GM19467 (cell line): ENCODE measurements at regions not wholly inside any gene's neighbourhood (a gene's known extent, or its start where the extent isn't known, plus 50 kb on each side); places are given as distances from the start of the nearest gene placed in this dataset.

Experiments
- ATAC-seq: cut with Tn5 transposase; IDR thresholded peaks from one replicate; pipeline ENCODE4 v1.9.1; 2021; ENCODE audit warnings: mild to moderate bottlenecking, moderate library complexity; ENCODE audit not compliant: unreplicated experiment

GRCh38 chr22:34129691-34130486 is 209.6 kb upstream of the LARGE1 start:
- no peak for ATAC-seq

DNA sequence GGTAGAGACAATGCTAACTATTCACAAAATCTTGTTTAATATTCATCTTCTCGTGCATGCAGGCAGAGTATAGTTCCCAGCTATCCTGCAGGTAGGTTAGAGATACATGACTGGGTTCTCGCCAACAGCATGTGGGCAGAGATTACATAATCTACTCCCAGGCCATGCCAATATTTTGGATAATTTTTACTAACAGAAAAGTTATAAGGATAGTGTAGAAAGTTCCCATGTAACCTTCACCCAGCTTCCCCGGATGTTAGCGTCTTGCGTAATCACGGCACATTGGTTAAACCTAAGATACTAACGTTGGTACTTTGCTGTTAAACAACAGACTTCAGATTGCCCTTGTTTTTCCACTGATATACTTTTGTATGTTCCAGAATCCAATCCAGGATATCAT is 215.5 kb upstream of the LARGE1 start:
- ATAC-seq: no peak

DNA sequence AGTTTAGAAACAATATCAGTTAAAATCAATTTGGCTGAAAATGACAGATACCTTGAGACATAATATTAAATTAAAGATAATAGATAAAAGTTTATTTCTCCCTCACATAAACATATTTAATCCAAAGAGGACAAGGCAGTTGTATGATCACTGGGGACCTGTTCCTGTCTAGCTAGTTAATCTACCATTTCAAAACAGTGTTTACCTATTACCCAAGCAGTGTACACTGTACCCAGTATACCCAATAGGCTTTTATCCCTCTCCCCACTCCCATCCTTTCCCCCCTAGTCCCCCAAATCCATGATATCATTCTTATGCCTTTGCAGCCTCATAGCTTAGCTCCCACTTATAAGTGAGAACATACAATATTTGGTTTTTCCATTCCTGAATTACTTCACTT is 229.7 kb upstream of the LARGE1 start:
- ATAC-seq: no peak

DNA sequence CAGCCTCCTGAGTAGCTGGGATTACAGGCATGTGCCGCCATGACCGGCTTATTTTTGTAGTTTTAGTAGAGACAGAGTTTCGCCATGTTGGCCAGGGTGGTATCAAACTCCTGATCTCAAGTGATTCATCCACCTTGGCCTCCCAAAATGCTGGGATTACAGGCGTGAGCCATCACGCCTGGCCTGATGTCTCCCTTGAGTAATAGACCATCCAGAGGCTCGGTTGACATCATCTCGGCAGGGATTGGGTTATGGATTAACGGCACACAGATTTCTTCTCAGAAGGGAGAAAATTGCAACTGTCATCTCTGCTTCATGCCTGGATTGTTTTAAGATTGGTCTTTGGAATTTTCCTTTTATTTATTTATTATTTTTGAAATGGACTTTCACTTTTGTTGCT is 239.2 kb upstream of the LARGE1 start:
- ATAC-seq: no peak

DNA sequence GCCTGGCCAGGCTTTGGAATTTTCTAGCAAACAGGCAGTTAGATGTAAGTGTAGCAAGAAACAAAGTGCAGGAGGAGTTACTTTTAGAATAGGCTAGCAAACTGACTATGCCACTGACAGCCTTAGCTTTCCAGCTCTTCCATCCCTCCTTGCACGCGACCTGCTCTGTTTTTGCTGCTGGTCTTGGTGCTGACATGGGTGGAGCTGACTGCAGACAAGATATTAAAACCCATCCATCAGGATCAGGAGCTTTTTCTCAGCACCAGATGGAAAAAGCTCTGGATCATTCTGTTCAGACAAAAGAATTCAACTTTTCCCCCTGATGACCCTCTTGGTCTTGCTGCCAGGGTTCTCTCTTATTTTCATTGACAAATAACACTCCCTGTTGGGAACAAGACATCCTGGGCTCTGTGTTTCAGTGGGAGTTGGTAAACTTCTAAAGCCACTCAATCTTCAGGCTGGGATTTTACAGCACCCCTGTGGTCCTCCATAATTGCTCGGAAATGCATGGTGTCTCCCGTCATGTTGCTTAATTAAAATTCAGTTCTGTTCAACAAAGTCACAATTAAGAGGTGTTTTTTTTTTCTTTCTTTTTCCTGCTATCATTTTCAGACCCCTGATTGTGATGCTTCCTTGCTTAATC is 240.0 kb upstream of the LARGE1 start:
- no peak for ATAC-seq

GRCh38 chr22:34161431-34162123 is 241.3 kb upstream of the LARGE1 start:
- no peak for ATAC-seq

DNA sequence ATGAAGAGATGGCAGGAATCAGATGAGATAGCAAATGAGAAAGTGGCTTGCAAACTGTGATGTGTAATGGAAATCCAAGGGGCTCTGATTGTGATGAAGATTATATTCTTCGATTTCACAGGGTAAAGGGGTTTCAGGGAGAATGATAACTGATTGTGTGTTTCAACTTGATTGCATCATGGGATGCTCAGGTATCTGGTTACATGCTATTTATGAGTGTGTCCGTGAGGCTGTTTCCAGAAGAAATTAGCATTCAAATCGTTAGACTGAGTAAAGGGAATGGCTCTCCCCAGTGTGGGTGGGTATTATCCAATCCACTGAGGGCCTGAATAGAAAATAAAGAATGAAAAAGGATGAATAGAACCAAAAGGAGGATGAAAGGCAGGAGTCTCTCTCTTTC is 278.7 kb upstream of the LARGE1 start:
- ATAC-seq: no peak

- no peak for ATAC-seq
These were observed 290.0 kb upstream of the LARGE1 start for GRCh38 chr22:34210301-34210700.

- no peak for ATAC-seq
These were observed 294.1 kb upstream of the LARGE1 start for GRCh38 chr22:34214372-34214771.

DNA sequence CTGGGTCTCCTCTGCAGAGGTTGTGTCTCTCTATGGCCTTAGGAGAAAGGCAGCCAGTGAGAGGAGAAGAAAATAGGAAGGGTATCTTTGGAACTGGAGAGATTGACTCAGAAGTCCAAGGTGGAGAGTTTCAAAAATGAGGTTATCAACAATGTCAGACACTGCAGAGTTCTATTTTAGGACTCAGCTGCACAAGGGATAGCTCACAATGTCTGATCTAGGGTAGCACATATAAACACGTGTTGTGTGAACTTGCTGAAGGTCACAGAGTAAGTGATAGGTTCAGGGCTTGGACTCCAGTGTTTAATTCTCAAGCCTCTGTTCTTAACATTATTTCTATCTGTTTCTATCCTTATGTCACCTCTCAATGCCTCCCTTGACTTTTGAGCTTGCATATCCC is 305.0 kb upstream of the LARGE1 start:
- ATAC-seq: no peak

- ATAC-seq: no peak
These were observed 316.3 kb upstream of the LARGE1 start for GRCh38 chr22:34236527-34236926.

DNA sequence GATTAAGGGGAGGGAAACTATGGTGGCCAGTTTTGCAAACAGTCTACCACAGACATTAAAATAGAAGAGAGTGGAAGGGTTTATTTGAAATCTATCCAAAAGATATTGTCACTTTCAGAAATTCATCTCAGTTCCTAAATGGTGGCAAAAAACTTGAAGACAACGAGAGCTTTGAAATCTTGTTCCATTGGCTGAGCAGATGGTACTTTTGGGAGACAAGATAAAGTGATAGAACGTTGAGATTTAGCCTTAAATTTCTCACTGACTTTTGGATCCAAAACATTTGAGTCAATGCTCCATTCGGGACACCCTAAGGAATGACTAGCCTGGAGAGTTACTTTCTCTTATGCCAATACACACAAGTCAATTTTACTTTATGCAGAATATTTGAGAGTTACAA is 319.1 kb upstream of the LARGE1 start:
- ATAC-seq: no peak

GRCh38 chr22:34243023-34243422 is 322.7 kb upstream of the LARGE1 start:
- no peak for ATAC-seq

- ATAC-seq: no peak
These were observed 334.8 kb upstream of the LARGE1 start for GRCh38 chr22:34255042-34255441.

GRCh38 chr22:34278121-34278520 is 357.8 kb upstream of the LARGE1 start:
- no peak for ATAC-seq

DNA sequence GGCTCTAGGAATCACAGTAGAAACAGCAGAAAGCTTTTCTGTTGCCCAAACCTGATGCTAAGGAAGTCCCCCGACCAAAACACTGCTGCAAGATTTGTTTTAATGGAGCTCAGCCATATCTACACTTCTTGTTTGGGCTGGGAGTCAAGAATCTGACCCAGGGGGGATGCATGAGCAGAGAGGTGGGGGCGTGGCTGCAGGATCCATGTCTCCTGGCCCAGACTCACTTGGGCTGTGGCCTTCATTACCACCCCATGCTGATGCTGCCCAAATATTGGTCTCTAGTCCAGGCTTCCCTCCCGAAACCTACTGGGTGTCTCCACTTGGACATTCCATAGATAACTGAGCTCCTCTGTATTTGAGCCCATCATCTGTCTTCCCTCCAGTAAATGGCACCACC is 361.5 kb upstream of the LARGE1 start:
- no peak for ATAC-seq

DNA sequence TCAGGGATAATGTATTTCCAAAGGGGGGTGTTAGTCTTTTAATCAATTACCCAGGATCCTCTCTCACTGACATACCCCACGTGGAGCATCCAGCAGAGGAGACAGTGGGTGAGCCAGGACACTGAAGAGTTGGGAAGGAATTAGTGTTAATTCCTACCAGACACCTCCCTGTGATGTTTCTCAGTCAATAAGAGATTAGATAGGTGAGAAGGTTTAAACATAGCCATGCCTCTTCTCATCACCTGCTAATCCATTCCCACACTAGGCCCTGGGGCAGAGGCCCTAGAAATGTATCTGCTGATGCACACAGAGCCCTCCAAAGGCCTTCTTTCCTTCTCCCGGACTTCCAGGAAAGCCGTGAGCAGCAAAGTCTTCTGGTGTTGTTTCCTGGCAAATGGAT is 363.6 kb upstream of the LARGE1 start:
- no peak for ATAC-seq

GRCh38 chr22:34293324-34293723 is 373.0 kb upstream of the LARGE1 start:
- no peak for ATAC-seq

DNA sequence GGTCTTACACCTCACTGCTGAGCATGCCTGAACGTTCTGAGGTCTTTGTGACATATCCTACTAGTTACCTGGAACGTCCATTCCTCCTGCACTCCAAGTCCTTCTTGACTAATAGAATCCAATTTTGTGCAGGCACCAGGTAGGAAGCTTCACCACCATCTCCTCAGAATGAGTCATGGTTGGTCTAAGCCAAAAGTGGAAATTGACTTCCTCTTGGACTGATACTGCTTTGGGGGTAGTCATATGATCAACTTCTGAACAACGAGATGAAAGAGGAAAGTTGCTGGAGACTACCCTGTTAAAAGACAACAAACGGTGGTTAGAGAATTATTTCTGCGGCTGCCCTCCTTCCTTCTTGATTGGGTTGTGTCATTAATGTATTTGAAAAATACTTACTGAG is 374.2 kb upstream of the LARGE1 start:
- ATAC-seq: no peak

DNA sequence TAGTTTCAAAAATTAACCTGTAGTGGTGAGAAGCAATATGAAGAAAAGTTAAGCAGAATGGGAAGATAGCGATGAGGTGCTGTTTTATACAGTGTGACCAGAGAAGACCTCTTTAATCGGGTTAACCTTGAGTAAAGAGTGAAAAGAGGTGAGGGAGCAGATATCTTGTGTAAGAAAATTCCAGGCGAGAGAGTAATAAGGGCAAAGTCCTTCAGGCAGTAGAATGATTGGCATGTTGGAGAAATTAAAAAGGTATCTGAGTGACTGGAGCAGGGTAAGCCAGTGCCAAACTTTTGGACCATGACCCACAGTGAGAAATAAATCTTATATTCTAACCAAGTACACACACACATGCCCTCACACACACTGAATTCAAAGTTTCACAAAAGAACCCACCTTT is 374.7 kb upstream of the LARGE1 start:
- no peak for ATAC-seq

DNA sequence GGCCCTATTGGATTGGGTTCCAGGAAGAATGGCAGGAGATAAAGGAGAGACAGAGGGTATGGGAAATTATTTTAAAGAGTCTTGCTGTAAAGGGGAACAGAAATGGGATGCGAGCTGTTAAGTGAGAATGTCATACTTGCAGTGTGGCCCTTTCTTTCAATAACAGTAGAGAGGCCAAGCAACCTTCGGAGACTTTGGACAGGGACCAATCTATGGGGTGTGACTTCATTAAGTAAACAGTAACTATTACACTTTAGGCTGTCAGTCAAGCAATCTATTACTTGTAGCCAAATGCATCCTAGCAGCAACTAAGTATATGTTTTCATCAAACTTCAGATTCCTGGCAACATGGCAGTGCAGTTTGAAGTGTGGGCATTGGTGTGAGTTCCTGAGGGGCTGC is 376.2 kb upstream of the LARGE1 start:
- ATAC-seq: no peak

DNA sequence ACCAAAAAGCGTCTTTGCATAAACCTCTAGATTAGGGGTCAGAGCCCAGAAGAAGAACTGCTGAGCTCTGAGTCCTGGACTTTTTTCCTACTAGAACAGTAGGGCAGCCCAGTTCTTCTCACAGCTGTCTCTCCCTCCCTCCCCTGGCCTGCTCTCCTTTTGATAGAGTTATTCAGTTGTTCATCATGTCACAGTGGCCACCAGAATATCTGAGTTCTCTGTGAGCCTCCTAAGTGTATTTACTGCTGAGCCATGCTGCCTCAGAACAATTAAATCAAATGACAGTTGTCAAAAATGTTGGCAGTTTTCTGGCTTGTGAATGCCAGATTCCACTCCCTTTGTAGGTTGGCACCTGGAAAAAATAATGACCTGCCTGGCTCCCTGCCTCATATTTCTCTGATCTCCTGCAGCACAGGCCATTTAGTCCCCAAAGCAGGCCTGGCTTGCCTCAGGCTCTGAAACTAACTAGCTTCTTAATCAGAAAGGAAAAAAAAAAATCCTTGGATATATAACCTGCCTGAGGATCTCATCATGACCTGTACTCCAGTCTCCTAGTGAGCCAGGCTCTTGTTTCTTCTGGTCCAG is 377.4 kb upstream of the LARGE1 start:
- ATAC-seq: no peak
